ENCODE measurements at regions not wholly inside any gene's neighbourhood (a gene's known extent, or its start where the extent isn't known, plus 50 kb on each side); places are given as distances from the start of the nearest gene placed in this dataset.
A peak's percentile ranks its signal among the peaks of the same experiment; 100 is the strongest.
"Not testable (repeated sequence)": the region's sequence is repeated elsewhere in the genome, so short reads cannot be mapped to it uniquely, and the experiment has no call there.

GRCh38 chr11:87871056-87871455, 304.2 kb downstream of the RAB38 start:
- no peak for DNase-seq (ENCODE audit: low spot score)

- no peak for DNase-seq (ENCODE audit: low spot score)
Observed at GRCh38 chr11:87870086-87870485, 305.2 kb downstream of the RAB38 start.

- DNase-seq (ENCODE audit: low spot score), result no peak
Observed at GRCh38 chr11:87866951-87867350, 308.3 kb downstream of the RAB38 start.

- DNase-seq (ENCODE audit: low spot score), result no peak
Observed at GRCh38 chr11:87861030-87861429, 314.2 kb downstream of the RAB38 start.

GRCh38 chr11:87859636-87860035, 315.6 kb downstream of the RAB38 start:
- peak; percentile 13 for DNase-seq (ENCODE audit: low spot score)

- DNase-seq (ENCODE audit: low spot score), result no peak
Observed at GRCh38 chr11:87851827-87852226, 323.4 kb downstream of the RAB38 start.

- peak; percentile 4 for DNase-seq (ENCODE audit: low spot score)
Observed at GRCh38 chr11:87851234-87851633, 324.0 kb downstream of the RAB38 start.

- DNase-seq (ENCODE audit: low spot score), result no peak
Observed at GRCh38 chr11:87849216-87849615, 326.0 kb downstream of the RAB38 start.

- peak; percentile 50 for DNase-seq (ENCODE audit: low spot score)
Observed at GRCh38 chr11:87840786-87841185, 334.5 kb downstream of the RAB38 start.

- DNase-seq (ENCODE audit: low spot score), result no peak
Observed at GRCh38 chr11:87832211-87832610, 343.0 kb downstream of the RAB38 start.

GRCh38 chr11:87820011-87820410, 355.2 kb downstream of the RAB38 start:
- DNase-seq (ENCODE audit: low spot score), result no peak

- no peak for DNase-seq (ENCODE audit: low spot score)
Observed at GRCh38 chr11:87819151-87819550, 356.1 kb downstream of the RAB38 start.

- DNase-seq (ENCODE audit: low spot score), result no peak
Observed at GRCh38 chr11:87812571-87813365, 362.5 kb downstream of the RAB38 start.

- DNase-seq (ENCODE audit: low spot score), result no peak
Observed at GRCh38 chr11:87810486-87810885, 364.8 kb downstream of the RAB38 start.

GRCh38 chr11:87809256-87809655, 366.0 kb downstream of the RAB38 start:
- DNase-seq (ENCODE audit: low spot score), result no peak

- DNase-seq (ENCODE audit: low spot score), result no peak
Observed at GRCh38 chr11:87804176-87804575, 371.1 kb downstream of the RAB38 start.

- no peak for DNase-seq (ENCODE audit: low spot score)
Observed at GRCh38 chr11:87803748-87804147, 371.5 kb downstream of the RAB38 start.

- DNase-seq (ENCODE audit: low spot score), result not testable (repeated sequence)
Observed at GRCh38 chr11:87784862-87785261, 390.4 kb downstream of the RAB38 start.

GRCh38 chr11:87780068-87780413, 395.2 kb downstream of the RAB38 start:
- no peak for DNase-seq (ENCODE audit: low spot score)

- DNase-seq (ENCODE audit: low spot score), result no peak
Observed at GRCh38 chr11:87779276-87780067, 395.8 kb downstream of the RAB38 start.

- DNase-seq (ENCODE audit: low spot score), result no peak
Observed at GRCh38 chr11:87778357-87778756, 396.9 kb downstream of the RAB38 start.

GRCh38 chr11:87775036-87775435, 400.2 kb downstream of the RAB38 start:
- DNase-seq (ENCODE audit: low spot score), result no peak

GRCh38 chr11:87769661-87770060, 405.6 kb downstream of the RAB38 start:
- DNase-seq (ENCODE audit: low spot score), result no peak

Data from kidney tubule cell (primary cell).